Kasumi-1 (cell line): ENCODE measurements at regions not wholly inside any gene's neighbourhood (a gene's known extent, or its start where the extent isn't known, plus 50 kb on each side); places are given as distances from the start of the nearest gene placed in this dataset.
"Not testable (repeated sequence)": the region's sequence is repeated elsewhere in the genome, so short reads cannot be mapped to it uniquely, and the experiment has no call there.

ENCODE experiments used
- DNase-seq, 2 experiments: peaks; one replicate each; lab custom pipeline; 2025; lab: John Stamatoyannopoulos, UW

DNA sequence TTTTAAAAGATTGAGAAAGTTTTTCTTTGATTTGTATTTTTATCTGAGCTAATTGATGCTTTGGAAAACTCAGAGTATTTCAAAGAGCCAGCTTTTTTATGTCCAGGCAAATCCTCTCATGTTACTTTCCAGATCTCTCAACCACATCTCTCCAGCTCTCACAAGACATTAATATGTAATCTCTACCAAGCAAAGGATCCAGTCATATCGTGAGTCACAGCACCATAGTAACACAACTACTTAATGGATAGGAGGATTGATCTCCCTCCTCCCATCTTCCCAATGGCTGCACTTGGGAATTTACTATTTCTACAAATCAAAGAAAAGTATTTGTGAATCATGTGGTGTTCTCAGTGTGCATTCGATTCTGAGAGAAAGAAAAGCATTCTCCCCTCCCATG, 63.3 kb downstream of the POU4F1 start:
- DNase-seq = no peak

GRCh38 chr13:78526044-78526443, 77.3 kb downstream of the POU4F1 start:
- not testable (repeated sequence) for DNase-seq

DNA sequence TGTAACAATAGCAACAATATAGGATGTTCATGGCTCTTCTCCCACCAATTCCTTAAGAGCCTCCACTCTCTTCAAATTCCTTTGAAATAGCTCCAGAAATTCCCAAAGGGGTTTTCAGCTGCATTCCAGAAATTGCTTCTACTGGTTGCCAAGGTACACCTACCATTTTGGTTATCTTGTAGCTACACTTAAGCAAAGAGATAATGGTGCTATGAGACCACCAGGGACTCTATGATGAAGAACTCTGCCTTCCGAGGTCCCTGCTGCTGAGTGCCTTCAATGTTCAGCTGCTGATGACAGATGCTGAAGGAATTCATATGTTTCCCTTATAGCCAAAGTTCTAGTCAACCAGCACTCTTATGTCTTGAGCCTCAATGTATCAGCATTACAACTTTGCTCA, 78.4 kb downstream of the POU4F1 start:
- no peak for DNase-seq

GRCh38 chr13:78521091-78521490, 82.3 kb downstream of the POU4F1 start:
- no peak for DNase-seq

DNA sequence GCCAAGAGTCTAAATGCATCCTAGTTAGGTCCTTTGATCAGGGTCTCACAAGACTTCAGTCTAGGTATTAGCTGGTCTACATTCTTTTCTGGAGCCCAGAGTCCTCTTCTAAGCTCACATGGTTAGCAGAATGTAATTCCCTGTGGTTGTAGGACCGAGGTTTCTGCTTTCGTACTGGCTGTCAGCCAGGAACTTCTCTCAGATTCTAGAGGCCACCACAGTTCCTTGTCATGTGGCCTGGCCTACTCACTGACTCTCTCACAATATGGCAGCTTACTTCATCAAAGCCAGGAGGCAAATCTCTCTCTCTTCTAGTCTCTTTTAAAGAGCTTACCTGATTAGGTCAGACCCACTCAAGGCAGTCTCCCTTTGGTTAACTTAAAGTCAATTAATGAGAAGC, 82.9 kb downstream of the POU4F1 start:
- peak in 1 of 2 experiments; percentile 1 for DNase-seq

DNA sequence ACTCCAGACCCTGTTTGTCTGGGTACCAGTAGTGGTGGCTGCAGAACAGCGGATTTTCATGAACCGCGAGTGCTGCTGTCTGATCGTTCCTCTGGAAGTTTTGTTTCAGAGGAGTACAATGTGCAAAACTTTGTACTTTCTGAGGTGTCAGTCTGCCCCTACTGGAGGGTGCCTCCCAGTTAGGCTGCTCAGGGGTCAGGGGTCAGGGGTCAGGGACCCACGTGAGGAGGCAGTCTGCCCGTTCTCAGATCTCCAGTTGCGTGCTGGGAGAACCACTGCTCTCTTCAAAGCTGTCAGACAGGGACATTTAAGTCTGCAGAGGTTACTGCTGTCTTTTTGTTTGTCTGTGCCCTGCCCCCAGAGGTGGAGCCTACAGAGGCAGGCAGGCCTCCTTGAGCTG, 84.9 kb downstream of the POU4F1 start:
- DNase-seq = not testable (repeated sequence)

DNA sequence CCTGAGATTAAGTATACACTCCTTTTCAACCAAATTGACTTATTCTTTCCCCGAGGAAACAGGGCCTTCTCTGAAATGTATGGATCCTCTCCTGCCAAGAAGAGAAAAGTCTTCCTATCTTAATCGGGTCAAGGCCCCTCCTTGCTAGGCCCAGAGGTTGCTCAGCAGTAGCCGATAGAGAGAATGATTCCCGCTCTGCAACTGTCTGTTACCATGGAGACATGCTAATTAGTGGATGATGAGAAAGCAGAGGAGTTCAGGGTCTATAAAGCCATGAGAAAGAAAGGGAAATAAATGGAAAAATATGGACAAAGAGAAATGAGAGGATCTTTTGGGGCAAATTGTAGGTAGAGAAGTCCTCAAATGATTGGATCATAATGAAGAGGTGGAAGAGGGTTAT, 103.5 kb downstream of the POU4F1 start:
- DNase-seq = no peak

DNA sequence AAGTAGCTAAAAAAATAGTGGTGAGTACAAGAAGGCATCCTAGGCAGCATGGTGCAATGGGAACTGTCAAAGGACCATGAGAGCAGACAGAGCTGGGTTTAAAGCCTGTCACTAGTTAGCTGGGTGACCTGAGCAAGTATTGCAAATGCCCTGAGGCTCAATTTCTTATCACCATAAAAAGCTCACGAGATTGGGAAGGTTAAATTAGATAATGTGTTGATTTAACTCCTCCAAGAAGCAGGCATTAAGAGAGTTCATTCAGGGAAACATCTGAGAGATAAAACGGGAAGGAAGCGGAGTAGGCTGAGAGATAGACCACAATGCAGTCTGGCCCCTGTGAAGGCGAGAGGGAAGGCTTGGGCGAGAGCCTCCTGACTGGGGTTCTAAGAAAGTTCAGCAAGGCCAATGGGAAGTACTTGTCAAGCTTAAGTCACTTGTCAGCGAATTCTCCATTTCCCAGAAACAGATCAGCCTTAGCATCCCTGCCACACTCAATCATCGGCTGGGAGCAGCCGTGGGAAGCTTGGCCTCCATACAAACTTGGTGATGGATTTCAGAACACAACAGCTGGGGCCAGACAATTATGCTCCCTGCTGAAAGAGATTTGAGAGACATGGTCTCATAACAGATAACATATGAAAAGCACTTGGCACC, 105.5 kb downstream of the POU4F1 start:
- peak; percentile 96 for DNase-seq

DNA sequence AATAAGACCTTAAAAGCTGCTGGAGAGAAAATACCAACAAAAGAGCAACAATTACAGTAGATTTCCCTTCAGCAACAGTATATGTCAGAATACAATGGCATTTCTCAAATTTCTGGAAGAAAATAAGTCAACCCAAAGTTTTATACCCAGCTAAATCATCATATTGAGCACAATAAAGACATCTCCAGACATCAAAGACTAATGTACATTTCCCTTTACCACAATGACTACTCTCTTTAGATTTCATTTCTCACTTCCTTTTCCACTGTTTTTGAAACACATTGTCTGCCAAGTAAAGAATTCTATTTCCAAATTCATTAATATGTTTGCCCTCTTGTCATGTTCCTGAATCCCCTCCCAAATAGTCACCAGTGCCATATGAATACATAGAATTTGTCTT, 111.4 kb downstream of the POU4F1 start:
- no peak for DNase-seq

- DNase-seq = peak; percentile 6 to 8
Measured at GRCh38 chr13:78490225-78490624, 113.1 kb downstream of the POU4F1 start.

DNA sequence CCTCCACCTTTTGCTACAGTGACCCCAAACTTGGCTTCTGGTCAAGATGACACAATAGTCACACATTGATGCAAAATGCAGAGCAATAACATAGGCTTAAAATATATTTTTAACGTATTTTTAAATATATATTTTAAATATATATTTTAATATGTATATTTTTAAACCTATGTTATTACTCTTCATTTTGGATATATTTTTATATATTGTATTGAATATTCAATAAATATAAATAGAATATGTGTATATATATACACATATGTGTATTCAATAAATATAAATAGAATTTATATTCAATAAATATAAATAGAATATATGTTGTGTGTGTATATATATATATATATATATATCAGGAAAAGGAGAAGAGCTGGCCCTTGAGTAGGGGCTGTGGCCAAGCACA, 115.6 kb downstream of the POU4F1 start:
- DNase-seq = no peak

DNA sequence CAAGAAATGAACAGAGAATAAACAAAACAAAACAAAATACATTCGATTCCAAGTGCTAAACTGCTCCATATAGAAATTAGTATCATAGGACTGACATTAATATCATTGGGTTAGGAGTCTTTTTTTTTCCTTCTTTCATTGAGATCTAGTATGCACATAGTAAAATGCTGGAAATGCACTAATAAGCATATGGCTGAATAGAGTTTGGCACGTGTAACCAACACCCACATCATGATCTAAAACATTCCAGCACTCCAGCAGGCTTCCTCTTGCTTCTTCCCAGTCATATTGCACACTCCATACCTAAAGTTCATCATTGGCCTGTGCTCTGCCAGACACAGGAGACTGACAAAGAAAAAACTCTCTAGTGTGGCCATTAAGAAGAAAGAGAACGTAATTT, 117.5 kb downstream of the POU4F1 start:
- DNase-seq = no peak

DNA sequence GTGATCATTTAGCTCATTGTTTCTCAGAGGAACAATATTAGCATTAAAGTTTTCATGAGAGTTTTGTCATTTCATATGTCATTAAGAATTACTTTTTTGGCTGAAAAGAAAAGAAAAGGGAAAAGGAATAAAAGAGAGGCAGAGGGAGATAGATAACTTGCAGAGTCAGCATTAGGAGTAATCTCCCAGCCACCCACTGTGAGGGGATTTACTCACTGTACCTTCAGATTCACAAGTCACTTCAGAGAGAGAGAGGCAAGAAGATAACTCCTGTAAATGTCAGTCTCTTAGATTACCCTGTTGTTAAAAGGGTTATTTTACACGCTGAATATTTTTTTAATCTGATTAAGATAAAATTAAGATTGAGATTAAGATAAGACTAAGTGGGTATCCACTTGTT, 125.2 kb downstream of the POU4F1 start:
- DNase-seq = no peak

- DNase-seq = no peak
Measured at GRCh38 chr13:78476910-78477309, 126.4 kb downstream of the POU4F1 start.

DNA sequence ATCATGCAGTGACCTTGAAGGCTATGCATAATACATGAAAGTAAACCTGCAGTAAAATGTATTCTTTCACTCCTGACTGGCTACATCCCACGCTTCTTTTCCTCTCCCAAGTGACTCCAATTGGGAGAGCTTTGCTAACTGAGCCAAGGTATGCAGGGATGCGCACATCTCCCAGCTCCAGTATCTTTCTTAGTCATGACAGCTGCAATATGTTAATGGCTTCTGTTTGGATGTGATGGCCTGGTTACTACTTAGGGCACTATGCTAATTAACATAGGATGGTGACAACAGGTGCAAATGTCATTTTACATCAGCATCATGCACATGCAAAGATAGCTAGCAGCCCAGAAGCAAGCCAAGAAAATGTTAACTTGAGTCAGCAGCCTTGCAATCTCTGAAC, 134.7 kb downstream of the POU4F1 start:
- no peak for DNase-seq

GRCh38 chr13:78465250-78465649, 138.1 kb downstream of the POU4F1 start:
- no peak for DNase-seq

GRCh38 chr13:78460176-78460575, 143.2 kb downstream of the POU4F1 start:
- peak in 1 of 2 experiments; percentile 2 for DNase-seq

DNA sequence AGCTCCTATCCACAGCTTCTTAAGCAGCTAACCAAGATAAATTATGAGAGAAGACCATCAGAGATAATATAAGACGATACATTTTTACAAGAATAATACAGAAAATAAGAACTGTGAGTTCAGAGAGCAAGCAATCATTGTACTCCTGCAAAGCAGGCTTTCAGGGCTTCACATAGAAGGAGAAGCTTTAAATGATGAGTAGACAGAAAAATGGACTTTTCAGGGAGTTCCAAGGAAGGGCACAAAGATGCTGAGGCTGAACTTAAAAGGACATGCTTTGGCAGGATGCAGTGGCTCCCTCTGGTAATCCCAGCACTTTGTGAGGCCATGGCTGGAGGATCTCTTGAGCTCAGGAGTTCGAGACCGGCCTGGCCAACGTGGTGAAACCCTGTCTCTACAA, 159.5 kb downstream of the POU4F1 start:
- no peak for DNase-seq

DNA sequence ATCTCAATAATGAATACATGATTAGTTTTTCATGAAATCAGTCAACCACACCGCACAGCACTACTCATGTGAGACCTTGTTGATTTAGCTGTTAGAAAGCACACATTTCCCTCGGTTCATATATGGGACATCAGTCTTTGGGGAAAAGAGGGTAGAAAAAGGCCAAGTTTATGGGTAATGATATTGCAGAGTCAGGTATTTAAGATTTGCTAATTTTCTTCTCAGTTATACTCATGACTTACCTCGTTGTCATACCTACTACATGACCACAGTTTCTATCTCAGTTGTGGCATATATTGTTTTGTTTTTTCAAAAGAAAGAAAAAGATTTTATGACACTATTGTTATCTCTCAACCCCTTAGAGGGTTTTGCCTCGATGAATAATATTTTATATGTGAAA, 165.6 kb downstream of the POU4F1 start:
- no peak for DNase-seq

DNA sequence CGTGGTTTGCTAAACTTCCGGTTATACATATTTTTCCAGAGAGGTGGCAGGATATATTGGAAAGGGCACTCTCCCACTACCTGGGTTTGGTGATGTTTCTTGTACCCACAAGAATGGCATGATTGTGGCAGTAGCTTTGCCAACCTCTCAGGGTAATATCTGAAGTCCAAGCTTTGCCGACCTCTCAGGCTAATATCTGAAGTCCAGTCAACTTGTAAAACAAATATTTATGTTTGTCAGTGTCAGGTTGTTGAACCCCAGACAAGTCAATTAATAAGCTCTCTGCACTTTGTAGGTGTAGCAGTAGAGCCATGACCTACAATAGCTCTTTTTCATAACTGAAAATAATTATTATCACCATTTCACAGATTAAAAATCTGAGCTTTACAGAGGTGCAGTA, 167.0 kb downstream of the POU4F1 start:
- DNase-seq = no peak

DNA sequence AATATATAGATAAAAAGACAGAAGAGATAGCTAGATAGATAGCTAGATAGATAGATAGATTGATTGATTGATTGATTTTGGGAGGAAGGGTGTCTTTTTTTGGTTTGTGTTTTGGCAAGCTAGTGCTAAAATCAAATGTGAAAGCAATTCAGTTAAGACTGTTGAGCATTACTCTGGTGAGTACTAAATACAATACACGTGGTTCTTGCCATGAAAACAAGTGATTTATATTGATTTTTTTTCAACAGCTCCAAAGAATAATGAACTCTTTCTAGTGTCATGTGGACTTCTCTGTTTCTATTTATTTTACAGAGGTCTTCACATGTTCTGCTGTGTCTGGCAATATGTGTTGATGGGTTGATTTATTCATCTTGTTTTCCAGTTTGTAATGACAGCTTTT, 172.0 kb downstream of the POU4F1 start:
- DNase-seq = no peak

DNA sequence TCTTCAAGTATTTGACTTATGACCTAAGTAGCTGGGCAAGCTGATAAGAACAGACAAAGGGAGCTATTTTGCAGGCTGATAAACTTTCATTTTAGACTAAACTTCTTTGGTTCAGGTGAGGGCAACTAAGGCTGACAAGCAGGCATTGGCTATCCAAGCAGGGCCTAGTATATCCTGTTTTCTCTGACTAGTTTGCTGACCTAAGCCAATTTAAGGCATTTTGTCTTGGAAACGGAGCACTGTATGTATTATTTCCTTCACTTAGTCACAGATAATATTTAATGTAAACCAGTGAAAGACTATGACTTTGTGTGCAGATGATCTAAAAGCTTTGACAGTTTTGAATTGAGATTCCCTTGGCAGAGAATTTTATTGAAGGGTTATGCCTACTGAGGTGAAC, 172.5 kb downstream of the POU4F1 start:
- no peak for DNase-seq

- DNase-seq = no peak
Measured at GRCh38 chr13:78430166-78430791, 173.1 kb downstream of the POU4F1 start.

GRCh38 chr13:78428646-78429045, 174.7 kb downstream of the POU4F1 start:
- DNase-seq = no peak
